H9 (cell line): ENCODE measurements at regions not wholly inside any gene's neighbourhood (a gene's known extent, or its start where the extent isn't known, plus 50 kb on each side); places are given as distances from the start of the nearest gene placed in this dataset.

Source experiments
- DNase-seq: peaks from one replicate; pipeline ENCODE4 v3.0.0-alpha.2; 2017
- H2AFZ ChIP-seq: one replicate; pipeline ENCODE4 v1.6.1; 2013; ENCODE audit warnings: mild to moderate bottlenecking, low read length, control low read depth, moderate library complexity
- H2AK5ac ChIP-seq: 2 replicates; pipeline ENCODE4 v1.6.1; 2013; ENCODE audit warnings: low read length, control low read depth, mixed read lengths; ENCODE audit not compliant: insufficient read length
- H2BK120ac ChIP-seq: one replicate; pipeline ENCODE4 v1.6.1; 2013; ENCODE audit warnings: low read depth, mild to moderate bottlenecking, low read length, control low read depth, inconsistent platforms; ENCODE audit not compliant: poor library complexity, severe bottlenecking
- H2BK12ac ChIP-seq: 2 replicates; pipeline ENCODE4 v1.6.1; 2013; ENCODE audit warnings: low read length, control low read depth, mixed read lengths, low read depth; ENCODE audit not compliant: insufficient read length
- H2BK15ac ChIP-seq: 2 replicates; pipeline ENCODE4 v1.6.1; 2013; ENCODE audit warnings: low read depth, low read length, control low read depth
- H2BK20ac ChIP-seq: one replicate; pipeline ENCODE4 v1.6.1; 2013; ENCODE audit warnings: low read depth, mild to moderate bottlenecking, low read length, control low read depth, inconsistent platforms; ENCODE audit not compliant: poor library complexity, severe bottlenecking
- H2BK5ac ChIP-seq: 2 replicates; pipeline ENCODE4 v1.6.1; 2013; ENCODE audit warnings: low read length, control low read depth, mixed read lengths; ENCODE audit not compliant: insufficient read length
- H3K14ac ChIP-seq: 2 replicates; pipeline ENCODE4 v1.6.1; 2013; ENCODE audit warnings: low read length, control low read depth; ENCODE audit not compliant: insufficient read depth
- H3K18ac ChIP-seq: 2 replicates; pipeline ENCODE4 v1.6.1; 2013; ENCODE audit warnings: low read depth, mild to moderate bottlenecking, mixed read lengths, low read length, control low read depth; ENCODE audit not compliant: insufficient read length
- H3K23ac ChIP-seq: 2 replicates; pipeline ENCODE4 v1.6.1; 2013; ENCODE audit warnings: low read length, control low read depth, mixed read lengths, low read depth; ENCODE audit not compliant: insufficient read length
- H3K23me2 ChIP-seq: 2 replicates; pipeline ENCODE4 v1.6.1; 2013; ENCODE audit warnings: low read depth, mild to moderate bottlenecking, mixed read lengths, low read length, control low read depth; ENCODE audit not compliant: insufficient read length, poor library complexity, severe bottlenecking
- H3K27ac ChIP-seq: 2 replicates; pipeline ENCODE4 v1.5.1; 2013; ENCODE audit warnings: low read length, control low read depth, mixed read lengths, low read depth; ENCODE audit not compliant: insufficient read length
- H3K27me3 ChIP-seq: 2 replicates; pipeline ENCODE4 v1.6.1; 2013; ENCODE audit warnings: low read length, control low read depth, inconsistent platforms; ENCODE audit not compliant: insufficient read depth
- H3K4ac ChIP-seq: 2 replicates; pipeline ENCODE4 v1.6.1; 2013; ENCODE audit warnings: low read depth, mild to moderate bottlenecking, control low read depth, inconsistent platforms, low read length, moderate library complexity
- H3K4me1 ChIP-seq: 2 replicates; pipeline ENCODE4 v1.6.1; 2013; ENCODE audit warnings: low read length, control low read depth, inconsistent platforms; ENCODE audit not compliant: insufficient read depth
- H3K4me2 ChIP-seq: 2 replicates; pipeline ENCODE4 v1.6.1; 2013; ENCODE audit warnings: low read length, control low read depth, mixed read lengths; ENCODE audit not compliant: insufficient read length, insufficient read depth
- H3K56ac ChIP-seq: 2 replicates; pipeline ENCODE4 v1.6.1; 2013; ENCODE audit warnings: low read depth, mild to moderate bottlenecking, mixed read lengths, low read length, control low read depth; ENCODE audit not compliant: insufficient read length
- H3K79me1 ChIP-seq: 2 replicates; pipeline ENCODE4 v1.6.1; 2013; ENCODE audit warnings: low read depth, mild to moderate bottlenecking, moderate library complexity, low read length, control low read depth, inconsistent platforms; ENCODE audit not compliant: insufficient read depth, poor library complexity, severe bottlenecking
- H3K79me2 ChIP-seq: 2 replicates; pipeline ENCODE4 v1.6.1; 2013; ENCODE audit warnings: low read length, control low read depth, inconsistent platforms; ENCODE audit not compliant: insufficient read depth
- H3K9ac ChIP-seq: 2 replicates; pipeline ENCODE4 v1.6.1; 2013; ENCODE audit warnings: low read length, control low read depth, mixed read lengths; ENCODE audit not compliant: insufficient read length; ENCODE audit errors: extremely low read depth
- H3K9me3 ChIP-seq: one replicate; pipeline ENCODE4 v1.6.1; 2013; ENCODE audit warnings: low read depth, low read length, inconsistent platforms; ENCODE audit not compliant: control insufficient read depth
- H3T11ph ChIP-seq: one replicate; pipeline ENCODE4 v1.6.1; 2013; ENCODE audit warnings: mild to moderate bottlenecking, low read length, control low read depth, inconsistent platforms
- H4K20me1 ChIP-seq: one replicate; pipeline ENCODE4 v1.6.1; 2013; ENCODE audit not compliant: control insufficient read depth, insufficient read length, insufficient read depth
- H4K5ac ChIP-seq: 2 replicates; pipeline ENCODE4 v1.6.1; 2013; ENCODE audit warnings: low read depth, mild to moderate bottlenecking, mixed read lengths, low read length, control low read depth; ENCODE audit not compliant: insufficient read length
- H4K8ac ChIP-seq: replicated peaks from 2 replicates; pipeline ENCODE4 v1.6.1; 2013; ENCODE audit warnings: low read length, control low read depth, mixed read lengths, low read depth; ENCODE audit not compliant: insufficient read length
- H4K91ac ChIP-seq: 2 replicates; pipeline ENCODE4 v1.6.1; 2013; ENCODE audit warnings: low read depth, mild to moderate bottlenecking, moderate library complexity, mixed read lengths, low read length, control low read depth; ENCODE audit not compliant: insufficient read length
- H3K27ac Mint-ChIP-seq, 3 experiments: 2 replicates in 2 of 3; 3 replicates in 1 of 3; pipeline ENCODE4 v1.8.0; 2020 to 2021; ENCODE audit warnings: mixed read lengths in 3 of 3, mild to moderate bottlenecking in 1 of 3, moderate library complexity in 1 of 3
- H3K27me3 Mint-ChIP-seq: 2 replicates; pipeline ENCODE4 v1.8.0; 2021; ENCODE audit warnings: low read depth, mild to moderate bottlenecking, moderate library complexity, mixed read lengths
- H3K36me3 Mint-ChIP-seq, 3 experiments: 2 replicates in 2 of 3; 3 replicates in 1 of 3; pipeline ENCODE4 v1.8.0; 2020 to 2021; ENCODE audit warnings: low read depth in 3 of 3, mixed read lengths in 3 of 3; ENCODE audit not compliant: insufficient read depth in 1 of 3
- H3K4me1 Mint-ChIP-seq, 2 experiments: 2 replicates each; pipeline ENCODE4 v1.8.0; 2020; ENCODE audit warnings: mixed read lengths in 2 of 2
- H3K4me3 Mint-ChIP-seq, 2 experiments: 2 replicates in 1 of 2; 3 replicates in 1 of 2; pipeline ENCODE4 v1.8.0; 2020 to 2021; ENCODE audit warnings: mild to moderate bottlenecking in 2 of 2, mixed read lengths in 2 of 2, moderate library complexity in 1 of 2
- H3K9me3 Mint-ChIP-seq, 2 experiments: 2 replicates in 1 of 2; 3 replicates in 1 of 2; pipeline ENCODE4 v1.8.0; 2020; ENCODE audit warnings: mild to moderate bottlenecking in 2 of 2, mixed read lengths in 2 of 2, moderate library complexity in 1 of 2
- CTCF ChIP-seq: fragments of 200-600 bp; sonication (generic); conservative IDR thresholded peaks from 3 replicates; pipeline ENCODE4 v1.8.0; 2021; ENCODE audit warnings: antibody characterized with exemption, mild to moderate bottlenecking
- WGBS: extraction: QIAGEN DNeasy Blood & Tissue Kit; methylation state at CpG from one replicate; pipeline ENCODE4 v1.1.7; 2013; ENCODE audit warnings: missing lambda C conversion rate, low lambda C conversion rate, mixed read lengths; ENCODE audit not compliant: insufficient read length; ENCODE audit errors: extremely low coverage; 5-methylcytosine and 5-hydroxymethylcytosine counted together

- Mint-ChIP-seq H3K9me3 (peaks cover 0 to 2% of the 10 kb centered on the region in 2 experiments; a peak in 1 of 5 replicates), H3K27ac (no peak overlapping the region), H3K27me3 (peaks cover 22% of the 10 kb centered on the region), H3K4me3 (peak overlapping the region in 1 of 2 experiments; percentile 18; a peak in 2 of 5 replicates), H3K36me3 (no peaks in the 10 kb centered on the region), H3K4me1 (peaks cover 25 to 58% of the 10 kb centered on the region in 2 experiments)
- no peak overlapping the region for H4K91ac ChIP-seq
- H3K27ac ChIP-seq = no peak overlapping the region
- H2AFZ ChIP-seq = no peak overlapping the region
- TF ChIP-seq CTCF = no peak
- peak overlapping the region; percentile 16 for H3K4me2 ChIP-seq
- no peak overlapping the region for H3K14ac ChIP-seq
- no peaks in the 10 kb centered on the region for H3K79me1 ChIP-seq
- DNase-seq = no peak
- H3K4me1 ChIP-seq = peaks cover 10% of the 10 kb centered on the region; the same call in 1 of the 2 replicates
- H2BK120ac ChIP-seq = no peak overlapping the region
- 100% methylated on average over 2 of the region's 2 CpGs for WGBS
- no peak overlapping the region for H2BK5ac ChIP-seq
- no peak overlapping the region for H3K56ac ChIP-seq
- no peaks in the 10 kb centered on the region for H4K20me1 ChIP-seq
- no peak overlapping the region for H3K4ac ChIP-seq
- H4K8ac ChIP-seq = no peak overlapping the region
- no peak overlapping the region for H2BK20ac ChIP-seq
- no peak overlapping the region for H4K5ac ChIP-seq
- H3K23ac ChIP-seq = no peak overlapping the region
- H2AK5ac ChIP-seq = no peak overlapping the region
- no peak overlapping the region for H3K18ac ChIP-seq
- H2BK12ac ChIP-seq = no peak overlapping the region
- no peaks in the 10 kb centered on the region; the same call in 1 of the 2 replicates for H3K27me3 ChIP-seq
- H3K23me2 ChIP-seq = peaks cover 3% of the 10 kb centered on the region
- H3K9ac ChIP-seq = no peak overlapping the region
- H3K9me3 ChIP-seq = no peaks in the 10 kb centered on the region
- H2BK15ac ChIP-seq = no peak overlapping the region
- no peaks in the 10 kb centered on the region for H3K79me2 ChIP-seq
- no peak overlapping the region for H3T11ph ChIP-seq
Observed at GRCh38 chr4:1572964-1573720, 111.0 kb downstream of the FAM53A start.
